Right lobe of liver (tissue), 6 donors: ENCODE measurements at regions not wholly inside any gene's neighbourhood (a gene's known extent, or its start where the extent isn't known, plus 50 kb on each side); places are given as distances from the start of the nearest gene placed in this dataset.

ENCODE experiments used
- ATAC-seq, 4 donors: fragments of 200-7000 bp; cut with Tn5 transposase; one replicate each; pipeline ENCODE4 v1.9.1; 2020; ENCODE audit warnings: mild to moderate bottlenecking in 4 of 4, moderate library complexity in 4 of 4
- DNase-seq, 3 donors: peaks; one replicate each; pipeline ENCODE4 v3.0.0-alpha.2; 2020
- H3K27ac ChIP-seq, 3 donors: fragments of 200-600 bp; one replicate each; pipeline ENCODE4 v1.8.0; 2022
- H3K27me3 ChIP-seq, 2 donors: fragments of 200-600 bp; one replicate each; pipeline ENCODE4 v1.8.0; 2022
- H3K36me3 ChIP-seq, 4 donors: fragments of 200-600 bp; sonication (generic) in 1 of 4; one replicate each; pipeline versions ENCODE4 v1.5.1 to v1.8.0; 2017 to 2022; ENCODE audit warnings: control low read depth in 1 of 4
- H3K4me1 ChIP-seq, 4 donors: fragments of 200-600 bp; sonication (generic) in 1 of 4; one replicate each; pipeline versions ENCODE4 v1.5.1 to v1.8.0; 2017 to 2022; ENCODE audit warnings: control low read depth in 1 of 4
- H3K4me3 ChIP-seq, 3 donors: fragments of 200-600 bp; one replicate each; pipeline ENCODE4 v1.8.0; 2022
- H3K9me3 ChIP-seq, 4 donors: fragments of 200-600 bp; sonication (generic) in 1 of 4; one replicate each; pipeline versions ENCODE4 v1.5.1 to v1.8.0; 2017 to 2022; ENCODE audit warnings: control low read depth in 1 of 4
- CTCF ChIP-seq, 4 donors: fragments of 200-600 bp in 3 of 4; fragments of 450-650 bp in 1 of 4; IDR thresholded peaks; one replicate each; pipeline versions ENCODE4 v1.5.1 to v1.8.0; 2016 to 2022; ENCODE audit warnings: antibody characterized with exemption in 4 of 4, mild to moderate bottlenecking in 2 of 4
- POLR2A ChIP-seq: fragments of 450-650 bp; IDR thresholded peaks from one replicate; pipeline ENCODE4 v1.6.1; 2017; ENCODE audit warnings: antibody characterized with exemption, mild to moderate bottlenecking
- WGBS: methylation state at CpG from one replicate; pipeline ENCODE4 v1.1.6; 2018; ENCODE audit warnings: low coverage, low lambda C conversion rate; ENCODE audit not compliant: insufficient coverage; ENCODE audit errors: missing lambda C conversion rate; 5-methylcytosine and 5-hydroxymethylcytosine counted together
- intact Hi-C, 2 donors: fragments of 100-400 bp; cut with DNase I; formaldehyde crosslinking; loops; one replicate each; pipeline versions ENCODE4 v1.11.2 to v1.14.1; 2022
- donor health status: DM: no; HTN: yes; CAD: no.
- donor health status: DM: no; HTN: no; CAD: no.
- donor health status: DM: no; HTN: no; CAD: no.
- donor health status: DM: no; HTN: yes; CAD: no.
- donor health status: DM: no; HTN: yes; CAD: no.

- Histone ChIP-seq H3K9me3 (no peaks in the 10 kb centered on the region), H3K27me3 (no peaks in the 10 kb centered on the region), H3K4me1 (no peaks in the 10 kb centered on the region), H3K36me3 (no peaks in the 10 kb centered on the region), H3K27ac (no peak overlapping the region), H3K4me3 (no peak overlapping the region)
- intact Hi-C loops = no loop called here
- TF ChIP-seq CTCF (IDR thresholded peaks at IDR 0.05) (no peak), POLR2A (no peak)
- DNase-seq (no peak), ATAC-seq (no peak)
- WGBS = 57% methylated on average over 3 of the region's 3 CpGs
Measured at GRCh38 chr3:82088749-82089148, 327.3 kb upstream of the GBE1 start.

DNA sequence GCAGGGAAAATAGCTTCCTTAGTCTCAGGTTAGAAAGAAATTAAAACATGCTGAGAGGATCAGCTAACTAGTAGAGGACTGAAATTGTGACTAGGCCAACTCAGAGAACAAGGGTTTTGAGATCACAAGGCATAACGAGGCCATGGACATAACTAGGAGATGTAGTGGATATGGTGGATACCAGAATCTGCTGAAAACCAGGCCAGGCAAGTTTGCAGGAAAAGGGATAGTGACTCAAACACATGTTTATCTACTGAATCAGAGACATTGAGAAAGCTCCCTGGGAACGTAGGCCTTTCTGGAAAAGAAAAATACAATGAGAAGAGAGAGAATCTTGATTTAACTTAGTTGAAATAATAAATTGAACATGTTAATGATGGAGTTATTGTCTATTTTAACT, 326.5 kb upstream of the GBE1 start:
- WGBS = 62% methylated on average over 2 of the region's 2 CpGs
- Histone ChIP-seq H3K27me3 (no peaks in the 10 kb centered on the region), H3K27ac (no peak overlapping the region), H3K9me3 (no peaks in the 10 kb centered on the region), H3K4me3 (no peak overlapping the region), H3K36me3 (no peaks in the 10 kb centered on the region), H3K4me1 (no peaks in the 10 kb centered on the region)
- no peak for DNase-seq
- no peak for ATAC-seq
- no peak for TF ChIP-seq POLR2A
- intact Hi-C loops = no loop called here

DNA sequence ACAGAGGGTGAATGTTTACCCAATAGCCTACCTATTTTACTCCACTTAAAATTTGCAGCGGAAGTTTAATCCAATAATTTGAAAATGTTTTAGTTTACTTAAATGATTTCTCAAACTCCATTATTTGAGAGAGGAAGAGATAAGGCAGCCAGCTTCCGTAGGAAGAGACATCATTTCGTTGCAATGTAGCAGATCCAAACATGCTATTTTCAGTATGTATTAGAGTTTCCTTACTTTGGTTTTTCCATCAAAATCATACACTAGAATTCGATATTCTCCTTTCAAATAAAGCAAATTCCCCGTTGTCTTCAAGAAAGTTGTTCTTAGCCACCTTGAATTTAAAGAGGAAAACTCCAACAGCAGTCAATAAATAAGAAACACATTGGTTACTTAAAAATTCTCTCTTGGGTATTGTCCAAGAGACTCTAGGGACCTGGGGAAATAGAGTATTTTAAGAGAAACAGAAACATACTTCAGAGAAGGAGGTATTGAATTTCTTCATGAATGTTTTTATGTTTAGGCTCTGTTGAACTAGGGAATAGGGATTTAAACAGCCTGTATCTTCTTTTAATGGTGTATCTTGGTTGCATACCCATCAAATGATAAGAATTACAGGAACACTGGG, 324.5 kb upstream of the GBE1 start:
- TF ChIP-seq POLR2A (no peak), CTCF (IDR thresholded peaks at IDR 0.05) (no peak)
- Histone ChIP-seq H3K27me3 (no peaks in the 10 kb centered on the region), H3K36me3 (no peaks in the 10 kb centered on the region), H3K4me1 (no peaks in the 10 kb centered on the region), H3K27ac (no peak overlapping the region), H3K9me3 (no peaks in the 10 kb centered on the region), H3K4me3 (no peak overlapping the region)
- ATAC-seq (no peak), DNase-seq (no peak)
- intact Hi-C loops = no loop called here
- 28% methylated on average over 5 of the region's 5 CpGs for WGBS

- Histone ChIP-seq H3K4me3 (no peak overlapping the region), H3K9me3 (no peaks in the 10 kb centered on the region), H3K36me3 (no peaks in the 10 kb centered on the region), H3K27ac (no peak overlapping the region), H3K27me3 (no peaks in the 10 kb centered on the region), H3K4me1 (no peaks in the 10 kb centered on the region)
- no peak for ATAC-seq
- intact Hi-C loops = no loop called here
- no peak for DNase-seq
- TF ChIP-seq POLR2A (no peak), CTCF (IDR thresholded peaks at IDR 0.05) (no peak)
- WGBS = 51% methylated on average over 3 of the region's 3 CpGs
Measured at GRCh38 chr3:82085356-82085755, 323.9 kb upstream of the GBE1 start.

DNA sequence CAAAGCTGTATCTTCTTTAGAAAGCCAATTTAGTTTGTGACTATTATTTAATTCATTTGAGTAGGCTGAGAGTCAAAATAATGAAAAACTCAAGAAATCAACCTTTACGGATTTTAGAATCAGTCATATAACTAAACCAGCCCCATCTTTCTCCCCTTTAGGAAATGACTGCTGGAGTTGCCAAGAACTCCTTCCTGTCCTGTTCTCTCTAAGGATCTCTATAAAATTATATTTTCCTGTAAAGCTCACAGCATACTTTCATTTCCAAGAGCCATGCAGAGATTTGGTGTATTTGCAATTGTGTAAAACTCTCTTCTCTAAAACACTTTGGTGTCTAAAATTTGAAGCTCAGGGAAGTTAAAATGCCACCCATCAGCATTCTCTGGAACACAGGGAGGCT, 323.4 kb upstream of the GBE1 start:
- no peak for TF ChIP-seq POLR2A
- no peak for TF ChIP-seq CTCF (IDR thresholded peaks at IDR 0.05)
- no peak for ATAC-seq
- 25% methylated on average over 1 of the region's 1 CpG for WGBS
- intact Hi-C loops = no loop called here
- H3K36me3 ChIP-seq = no peaks in the 10 kb centered on the region
- H3K4me1 ChIP-seq = no peaks in the 10 kb centered on the region
- no peak for DNase-seq
- no peak overlapping the region for H3K27ac ChIP-seq
- H3K27me3 ChIP-seq = no peaks in the 10 kb centered on the region
- no peaks in the 10 kb centered on the region for H3K9me3 ChIP-seq
- H3K4me3 ChIP-seq = no peak overlapping the region
